Omental fat pad (tissue), 3 donors: ENCODE measurements at regions not wholly inside any gene's neighbourhood (a gene's known extent, or its start where the extent isn't known, plus 50 kb on each side); places are given as distances from the start of the nearest gene placed in this dataset.
"Not testable (repeated sequence)": the region's sequence is repeated elsewhere in the genome, so short reads cannot be mapped to it uniquely, and the experiment has no call there.

ENCODE experiments used
- ATAC-seq: fragments of 150-250 bp; one replicate; pipeline ENCODE4 v1.9.1; 2016; ENCODE audit warnings: mild to moderate bottlenecking, moderate library complexity; ENCODE audit not compliant: low FRiP score
- DNase-seq: peaks from one replicate; pipeline ENCODE4 v3.0.0-alpha.2; 2019; ENCODE audit warnings: low spot score
- TF ChIP-seq, protein P1 (sequence below), 3 donors: fragments of 450-650 bp; IDR thresholded peaks; one replicate each; pipeline ENCODE4 v1.5.1; 2016 to 2017; ENCODE audit warnings: antibody characterized with exemption in 3 of 3, mild to moderate bottlenecking in 3 of 3, moderate library complexity in 2 of 3

DNA sequence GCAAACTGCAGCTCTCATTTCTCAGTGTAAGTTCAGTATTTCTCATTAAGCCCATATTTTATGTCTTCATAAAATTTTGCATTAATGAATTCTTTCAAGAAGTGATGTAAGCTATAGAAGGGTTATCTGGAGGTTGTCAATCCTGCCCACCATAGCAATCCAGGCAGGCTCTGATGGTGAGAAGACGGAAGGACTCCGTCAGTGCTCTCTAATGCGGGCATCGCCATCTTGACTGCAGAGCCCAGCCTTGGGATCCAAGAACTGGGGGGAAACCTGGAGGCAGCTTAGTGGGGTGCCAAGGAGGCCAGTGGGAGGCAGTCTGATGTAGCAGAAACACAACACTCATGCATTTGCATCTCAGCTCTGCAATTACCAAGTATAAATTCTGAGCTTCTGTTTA lies 707.4 kb upstream of the NRP1 start:
- DNase-seq: no peak
- TF ChIP-seq, protein P1, sequence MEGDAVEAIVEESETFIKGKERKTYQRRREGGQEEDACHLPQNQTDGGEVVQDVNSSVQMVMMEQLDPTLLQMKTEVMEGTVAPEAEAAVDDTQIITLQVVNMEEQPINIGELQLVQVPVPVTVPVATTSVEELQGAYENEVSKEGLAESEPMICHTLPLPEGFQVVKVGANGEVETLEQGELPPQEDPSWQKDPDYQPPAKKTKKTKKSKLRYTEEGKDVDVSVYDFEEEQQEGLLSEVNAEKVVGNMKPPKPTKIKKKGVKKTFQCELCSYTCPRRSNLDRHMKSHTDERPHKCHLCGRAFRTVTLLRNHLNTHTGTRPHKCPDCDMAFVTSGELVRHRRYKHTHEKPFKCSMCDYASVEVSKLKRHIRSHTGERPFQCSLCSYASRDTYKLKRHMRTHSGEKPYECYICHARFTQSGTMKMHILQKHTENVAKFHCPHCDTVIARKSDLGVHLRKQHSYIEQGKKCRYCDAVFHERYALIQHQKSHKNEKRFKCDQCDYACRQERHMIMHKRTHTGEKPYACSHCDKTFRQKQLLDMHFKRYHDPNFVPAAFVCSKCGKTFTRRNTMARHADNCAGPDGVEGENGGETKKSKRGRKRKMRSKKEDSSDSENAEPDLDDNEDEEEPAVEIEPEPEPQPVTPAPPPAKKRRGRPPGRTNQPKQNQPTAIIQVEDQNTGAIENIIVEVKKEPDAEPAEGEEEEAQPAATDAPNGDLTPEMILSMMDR (IDR thresholded peaks at IDR 0.05): no peak
- no peak for ATAC-seq

- DNase-seq: no peak
- ATAC-seq: no peak
- TF ChIP-seq, protein P1 (IDR thresholded peaks at IDR 0.05): no peak
Observed at GRCh38 chr10:34037499-34037898, 703.0 kb upstream of the NRP1 start.

GRCh38 chr10:34035241-34035790 lies 700.8 kb upstream of the NRP1 start:
- not testable (repeated sequence) for DNase-seq, ATAC-seq

DNA sequence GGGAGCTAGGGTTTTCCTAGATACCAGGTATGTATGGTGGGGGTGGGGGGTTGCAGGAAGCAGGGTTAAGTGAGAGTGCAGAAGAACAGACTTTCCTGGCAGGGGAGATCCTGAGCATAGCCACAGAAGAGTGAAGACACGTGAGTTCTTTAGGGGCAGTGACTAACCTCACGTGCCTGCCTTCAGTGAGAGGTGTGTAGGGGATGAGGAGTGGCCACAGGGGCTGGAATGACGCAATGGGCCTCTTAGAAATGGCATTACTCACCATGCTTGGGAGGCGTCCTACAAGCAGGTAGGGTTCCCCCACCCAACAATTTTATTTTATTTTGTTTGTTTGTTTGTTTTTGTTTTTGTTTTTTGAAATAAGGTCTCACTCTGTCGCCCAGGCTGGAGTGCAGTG lies 698.6 kb upstream of the NRP1 start:
- ATAC-seq: no peak

DNA sequence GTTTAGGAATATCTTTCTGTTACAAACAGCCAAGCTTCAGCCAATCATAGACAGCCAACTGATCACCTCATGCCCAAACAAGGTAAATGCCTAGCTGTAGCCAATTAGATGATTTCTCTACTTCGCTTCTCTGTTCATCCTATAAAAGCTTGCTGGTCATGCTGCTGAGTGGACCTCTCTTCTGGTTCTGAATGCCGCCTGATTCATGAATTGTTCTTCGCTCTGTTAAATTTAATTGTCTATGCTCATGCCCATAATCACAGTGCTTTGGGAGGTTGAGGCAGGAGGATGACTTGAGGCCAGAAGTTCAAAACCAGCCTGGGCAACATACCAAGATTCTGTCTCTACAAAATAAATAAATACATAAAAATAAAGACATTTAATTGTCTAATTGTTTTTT lies 698.1 kb upstream of the NRP1 start:
- no peak for ATAC-seq
- TF ChIP-seq, protein P1 (IDR thresholded peaks at IDR 0.05): no peak
- DNase-seq: no peak

More for the DNA sequence above, 698.6 kb upstream of the NRP1 start:
- DNase-seq: no peak
- TF ChIP-seq, protein P1 (IDR thresholded peaks at IDR 0.05): no peak

- TF ChIP-seq, protein P1 (IDR thresholded peaks at IDR 0.05): no peak
- DNase-seq: no peak
- no peak for ATAC-seq
Observed at GRCh38 chr10:34031400-34031799, 696.9 kb upstream of the NRP1 start.

DNA sequence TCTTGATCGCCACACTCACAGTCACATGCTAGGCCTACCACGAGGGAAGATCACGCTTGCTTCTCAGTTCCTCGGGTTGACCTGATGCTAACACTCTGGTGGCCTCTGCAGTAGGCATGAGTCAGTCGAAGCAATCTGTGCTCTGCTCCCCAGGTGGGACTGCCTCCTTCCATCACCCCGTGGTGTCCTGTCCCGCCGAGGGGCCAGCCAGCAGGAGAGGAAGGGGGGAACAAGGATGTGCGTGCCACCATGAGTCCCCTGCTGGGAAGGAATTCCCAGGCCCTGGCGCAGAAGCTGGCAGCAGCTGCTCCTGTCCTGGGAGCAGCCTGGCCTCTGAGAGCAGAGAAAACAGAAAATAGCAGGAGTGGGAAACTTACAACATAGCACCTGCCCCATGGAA lies 695.0 kb upstream of the NRP1 start:
- DNase-seq: no peak
- TF ChIP-seq, protein P1 (IDR thresholded peaks at IDR 0.05): no peak
- no peak for ATAC-seq

- TF ChIP-seq, protein P1 (IDR thresholded peaks at IDR 0.05): no peak
- no peak for ATAC-seq
- DNase-seq: no peak
Observed at GRCh38 chr10:34028936-34029335, 694.5 kb upstream of the NRP1 start.
